ENCODE measurements at regions not wholly inside any gene's neighbourhood (a gene's known extent, or its start where the extent isn't known, plus 50 kb on each side); places are given as distances from the start of the nearest gene placed in this dataset.

DNA sequence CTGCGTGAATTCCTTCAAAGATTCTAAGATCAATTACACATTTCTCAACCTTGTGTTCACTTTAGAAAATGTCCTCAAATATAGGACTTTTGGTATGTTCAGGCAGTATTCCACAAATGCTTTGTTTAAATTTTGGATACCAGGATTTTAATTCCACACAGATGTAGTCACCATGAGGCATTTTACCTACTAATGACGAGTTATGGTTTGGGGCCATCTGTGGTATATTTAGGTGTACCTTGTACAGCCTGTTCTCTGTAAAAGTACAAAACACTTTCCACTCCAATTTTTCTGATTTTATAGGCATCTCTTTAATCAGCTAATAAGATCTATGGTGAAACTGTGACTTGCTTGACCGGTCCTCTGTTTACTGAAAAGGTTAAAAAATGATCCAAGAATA lies 275.7 kb upstream of the PRICKLE1 start:
- no peak for TF ChIP-seq POLR2A (IDR thresholded peaks at IDR 0.05; ENCODE audit: low read depth, low read length)
- no peak for TF ChIP-seq FOS (IDR thresholded peaks at IDR 0.05; ENCODE audit: borderline replicate concordance, extremely low read depth, insufficient read length)
- TF ChIP-seq NFIC (IDR thresholded peaks at IDR 0.05; ENCODE audit: low read depth, low read length), result no peak
- TF ChIP-seq, protein P1, sequence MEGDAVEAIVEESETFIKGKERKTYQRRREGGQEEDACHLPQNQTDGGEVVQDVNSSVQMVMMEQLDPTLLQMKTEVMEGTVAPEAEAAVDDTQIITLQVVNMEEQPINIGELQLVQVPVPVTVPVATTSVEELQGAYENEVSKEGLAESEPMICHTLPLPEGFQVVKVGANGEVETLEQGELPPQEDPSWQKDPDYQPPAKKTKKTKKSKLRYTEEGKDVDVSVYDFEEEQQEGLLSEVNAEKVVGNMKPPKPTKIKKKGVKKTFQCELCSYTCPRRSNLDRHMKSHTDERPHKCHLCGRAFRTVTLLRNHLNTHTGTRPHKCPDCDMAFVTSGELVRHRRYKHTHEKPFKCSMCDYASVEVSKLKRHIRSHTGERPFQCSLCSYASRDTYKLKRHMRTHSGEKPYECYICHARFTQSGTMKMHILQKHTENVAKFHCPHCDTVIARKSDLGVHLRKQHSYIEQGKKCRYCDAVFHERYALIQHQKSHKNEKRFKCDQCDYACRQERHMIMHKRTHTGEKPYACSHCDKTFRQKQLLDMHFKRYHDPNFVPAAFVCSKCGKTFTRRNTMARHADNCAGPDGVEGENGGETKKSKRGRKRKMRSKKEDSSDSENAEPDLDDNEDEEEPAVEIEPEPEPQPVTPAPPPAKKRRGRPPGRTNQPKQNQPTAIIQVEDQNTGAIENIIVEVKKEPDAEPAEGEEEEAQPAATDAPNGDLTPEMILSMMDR (IDR thresholded peaks at IDR 0.05 in 2 of 3, conservative IDR thresholded peaks at IDR 0.05 in 1 of 3; ENCODE audit: control insufficient read depth in 2 of 3, extremely low read depth in 1 of 3, insufficient read depth in 1 of 3, low read depth in 3 of 3, low read length in 3 of 3), result no peak
- TF ChIP-seq POLR2AphosphoS2 (IDR thresholded peaks at IDR 0.05; ENCODE audit: low read depth, low read length), result no peak
- TF ChIP-seq KDM1A (IDR thresholded peaks at IDR 0.05; ENCODE audit: borderline replicate concordance), result no peak

Measured in GM12878 (cell line).